GM23338 (cell line): ENCODE measurements at regions not wholly inside any gene's neighbourhood (a gene's known extent, or its start where the extent isn't known, plus 50 kb on each side); places are given as distances from the start of the nearest gene placed in this dataset.

Experiments used
- ATAC-seq: fragments of 200-7000 bp; cut with Tn5 transposase; 3 replicates; pipeline ENCODE4 v1.9.1; 2020
- DNase-seq: peaks from one replicate; pipeline ENCODE4 v3.0.0-alpha.2; 2015; ENCODE audit warnings: low spot score
- H2AFZ ChIP-seq: fragments of 200-600 bp; sonication (generic); 2 replicates; pipeline ENCODE4 v1.8.0; 2016; ENCODE audit warnings: antibody characterized with exemption, mild to moderate bottlenecking, moderate library complexity
- H3F3A ChIP-seq: fragments of 200-600 bp; sonication (generic); replicated peaks from 2 replicates; pipeline ENCODE4 v1.8.0; 2017; ENCODE audit warnings: antibody characterized with exemption, mixed run types, low read depth
- H3K27ac ChIP-seq: fragments of 200-600 bp; sonication (generic); 2 replicates; pipeline ENCODE4 v1.6.1; 2016; ENCODE audit warnings: low read depth
- H3K27me3 ChIP-seq: fragments of 200-600 bp; sonication (generic); 2 replicates; pipeline ENCODE4 v1.8.0; 2016; ENCODE audit warnings: mild to moderate bottlenecking, mixed run types, moderate library complexity; ENCODE audit not compliant: insufficient read depth
- H3K36me3 ChIP-seq: fragments of 200-600 bp; sonication (generic); 2 replicates; pipeline ENCODE4 v1.8.0; 2016; ENCODE audit warnings: mild to moderate bottlenecking; ENCODE audit not compliant: insufficient read depth
- H3K4me1 ChIP-seq: fragments of 200-600 bp; sonication (generic); 2 replicates; pipeline ENCODE4 v1.8.0; 2016; ENCODE audit warnings: mild to moderate bottlenecking, moderate library complexity; ENCODE audit not compliant: insufficient read depth
- H3K4me2 ChIP-seq: fragments of 200-600 bp; sonication (generic); 2 replicates; pipeline ENCODE4 v1.7.1; 2017; ENCODE audit warnings: mixed run types
- H3K4me3 ChIP-seq: fragments of 200-600 bp; sonication (generic); 2 replicates; pipeline ENCODE4 v1.6.1; 2016; ENCODE audit warnings: mixed run types
- H3K79me2 ChIP-seq: fragments of 200-600 bp; sonication (generic); replicated peaks from 2 replicates; pipeline ENCODE4 v1.8.0; 2017; ENCODE audit warnings: mild to moderate bottlenecking; ENCODE audit not compliant: insufficient read depth
- H3K9me2 ChIP-seq: fragments of 200-600 bp; sonication (generic); 2 replicates; pipeline ENCODE4 v1.8.0; 2017; ENCODE audit not compliant: insufficient read depth
- H4K20me1 ChIP-seq: fragments of 200-600 bp; sonication (generic); replicated peaks from 2 replicates; pipeline ENCODE4 v1.8.0; 2017; ENCODE audit warnings: mild to moderate bottlenecking; ENCODE audit not compliant: insufficient read depth
- H3K27ac Mint-ChIP-seq: 2 replicates; pipeline ENCODE4 v1.8.0; 2020; ENCODE audit warnings: inconsistent platforms, mild to moderate bottlenecking, moderate library complexity, mixed read lengths
- H3K27me3 Mint-ChIP-seq: 3 replicates; pipeline ENCODE4 v1.8.0; 2022; ENCODE audit warnings: low read depth, mild to moderate bottlenecking, moderate library complexity, mixed read lengths, inconsistent platforms; ENCODE audit not compliant: insufficient read depth, poor library complexity
- H3K36me3 Mint-ChIP-seq: 3 replicates; pipeline ENCODE4 v1.8.0; 2021; ENCODE audit warnings: low read depth, mild to moderate bottlenecking, inconsistent platforms, moderate library complexity, mixed read lengths
- H3K4me1 Mint-ChIP-seq: 3 replicates; pipeline ENCODE4 v1.8.0; 2020; ENCODE audit warnings: mild to moderate bottlenecking, inconsistent platforms, mixed read lengths
- H3K4me3 Mint-ChIP-seq: 3 replicates; pipeline ENCODE4 v1.8.0; 2021; ENCODE audit warnings: moderate library complexity, mild to moderate bottlenecking, inconsistent platforms, mixed read lengths
- H3K9me3 Mint-ChIP-seq: 3 replicates; pipeline ENCODE4 v1.8.0; 2020; ENCODE audit warnings: moderate library complexity, mild to moderate bottlenecking, inconsistent platforms, mixed read lengths
- CREB1 ChIP-seq: fragments of 250-450 bp; sonication (Bioruptor Pico); IDR thresholded peaks from 2 replicates; pipeline ENCODE4 v1.5.0; 2020; ENCODE audit warnings: low read depth, mild to moderate bottlenecking, moderate library complexity
- ETS1 ChIP-seq: IDR thresholded peaks from 2 replicates; pipeline ENCODE4 v1.6.1; 2016; ENCODE audit warnings: antibody characterized with exemption
- JUNB ChIP-seq: IDR thresholded peaks from one replicate; pipeline ENCODE4 v1.6.1; 2016; ENCODE audit warnings: antibody characterized with exemption; ENCODE audit not compliant: unreplicated experiment
- NANOG ChIP-seq: IDR thresholded peaks from 2 replicates; pipeline ENCODE4 v1.6.1; 2016; ENCODE audit warnings: antibody characterized with exemption, borderline replicate concordance
- REST ChIP-seq: IDR thresholded peaks from one replicate; pipeline ENCODE4 v1.6.1; 2018; ENCODE audit warnings: antibody characterized with exemption; ENCODE audit not compliant: unreplicated experiment
- STAT1 ChIP-seq: IDR thresholded peaks from one replicate; pipeline ENCODE4 v1.6.1; 2016; ENCODE audit warnings: antibody characterized with exemption; ENCODE audit not compliant: unreplicated experiment
- ZNF331 ChIP-seq: fragments of 250-450 bp; sonication (Bioruptor Pico); IDR thresholded peaks from 2 replicates; pipeline ENCODE4 v1.5.0; 2020; ENCODE audit warnings: low read depth, mild to moderate bottlenecking, moderate library complexity
- TF ChIP-seq, protein P1 (sequence below), 2 experiments: fragments of 200-600 bp in 1 of 2; sonication (generic) in 1 of 2; conservative IDR thresholded peaks; 2 replicates each; pipeline versions ENCODE4 v1.5.1 to v1.6.1; 2016 to 2017; ENCODE audit warnings: antibody characterized with exemption in 2 of 2, low read depth in 2 of 2, mild to moderate bottlenecking in 2 of 2, moderate library complexity in 1 of 2

- Mint-ChIP-seq H3K27me3 (peaks cover 2% of the 10 kb centered on the region), H3K36me3 (no peaks in the 10 kb centered on the region), H3K4me1 (no peaks in the 10 kb centered on the region), H3K4me3 (no peak overlapping the region), H3K27ac (no peak overlapping the region), H3K9me3 (no peaks in the 10 kb centered on the region)
- H4K20me1 ChIP-seq, result no peaks in the 10 kb centered on the region
- no peaks in the 10 kb centered on the region for H3K79me2 ChIP-seq
- H3K4me1 ChIP-seq, result no peaks in the 10 kb centered on the region
- ATAC-seq, result no peak
- H2AFZ ChIP-seq, result no peak overlapping the region
- no peak overlapping the region for H3K4me2 ChIP-seq
- no peaks in the 10 kb centered on the region for H3F3A ChIP-seq
- H3K36me3 ChIP-seq, result no peaks in the 10 kb centered on the region
- TF ChIP-seq CREB1 (CRISPR knock-in tag) (no peak), ZNF331 (CRISPR knock-in tag) (no peak), STAT1 (no peak)
- TF ChIP-seq, protein P1, sequence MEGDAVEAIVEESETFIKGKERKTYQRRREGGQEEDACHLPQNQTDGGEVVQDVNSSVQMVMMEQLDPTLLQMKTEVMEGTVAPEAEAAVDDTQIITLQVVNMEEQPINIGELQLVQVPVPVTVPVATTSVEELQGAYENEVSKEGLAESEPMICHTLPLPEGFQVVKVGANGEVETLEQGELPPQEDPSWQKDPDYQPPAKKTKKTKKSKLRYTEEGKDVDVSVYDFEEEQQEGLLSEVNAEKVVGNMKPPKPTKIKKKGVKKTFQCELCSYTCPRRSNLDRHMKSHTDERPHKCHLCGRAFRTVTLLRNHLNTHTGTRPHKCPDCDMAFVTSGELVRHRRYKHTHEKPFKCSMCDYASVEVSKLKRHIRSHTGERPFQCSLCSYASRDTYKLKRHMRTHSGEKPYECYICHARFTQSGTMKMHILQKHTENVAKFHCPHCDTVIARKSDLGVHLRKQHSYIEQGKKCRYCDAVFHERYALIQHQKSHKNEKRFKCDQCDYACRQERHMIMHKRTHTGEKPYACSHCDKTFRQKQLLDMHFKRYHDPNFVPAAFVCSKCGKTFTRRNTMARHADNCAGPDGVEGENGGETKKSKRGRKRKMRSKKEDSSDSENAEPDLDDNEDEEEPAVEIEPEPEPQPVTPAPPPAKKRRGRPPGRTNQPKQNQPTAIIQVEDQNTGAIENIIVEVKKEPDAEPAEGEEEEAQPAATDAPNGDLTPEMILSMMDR (conservative IDR thresholded peaks at IDR 0.05; ENCODE audit: low read depth in 2 of 2), result no peak
- H3K9me2 ChIP-seq, result no peaks in the 10 kb centered on the region
- H3K4me3 ChIP-seq, result no peak overlapping the region
- H3K27me3 ChIP-seq, result no peaks in the 10 kb centered on the region
- no peak for DNase-seq
- no peak overlapping the region for H3K27ac ChIP-seq
Observed at GRCh38 chrX:121298499-121298898, 251.1 kb downstream of the GLUD2 start.

- Histone ChIP-seq H3K4me3 (no peak overlapping the region), H4K20me1 (no peaks in the 10 kb centered on the region), H3F3A (no peaks in the 10 kb centered on the region), H3K4me1 (no peaks in the 10 kb centered on the region), H3K27ac (no peak overlapping the region), H3K27me3 (no peaks in the 10 kb centered on the region), H3K4me2 (no peak overlapping the region), H3K36me3 (no peaks in the 10 kb centered on the region), H2AFZ (no peak overlapping the region), H3K79me2 (no peaks in the 10 kb centered on the region), H3K9me2 (no peaks in the 10 kb centered on the region)
- Mint-ChIP-seq H3K4me1 (no peaks in the 10 kb centered on the region), H3K9me3 (no peaks in the 10 kb centered on the region), H3K27ac (no peak overlapping the region), H3K4me3 (no peak overlapping the region), H3K27me3 (no peaks in the 10 kb centered on the region), H3K36me3 (no peaks in the 10 kb centered on the region)
- no peak for ATAC-seq
- TF ChIP-seq ZNF331 (CRISPR knock-in tag), result no peak
- DNase-seq, result no peak
Observed at GRCh38 chrX:121301356-121301755, 253.9 kb downstream of the GLUD2 start.

DNA sequence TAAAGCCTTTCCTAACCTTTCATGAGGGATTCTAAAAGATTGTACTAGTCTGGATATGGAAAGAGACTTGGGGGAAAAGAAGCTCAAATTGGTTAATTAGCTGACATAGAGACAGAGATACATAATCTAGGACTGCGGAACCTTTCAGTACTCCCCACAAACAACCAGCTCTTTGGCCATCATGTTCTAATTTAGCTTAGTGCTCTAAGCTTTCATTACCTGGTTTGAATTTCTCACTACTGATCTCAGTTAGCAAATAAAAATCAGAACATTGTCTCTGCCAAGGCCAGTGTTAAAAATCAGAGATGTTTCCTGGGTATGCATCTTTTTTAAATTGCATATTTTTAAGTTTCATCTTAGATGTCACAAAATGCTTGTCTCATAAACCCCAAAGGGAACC, 254.4 kb downstream of the GLUD2 start:
- no peaks in the 10 kb centered on the region for H3K27me3 Mint-ChIP-seq
- no peak overlapping the region for H3K4me3 ChIP-seq
- H3K4me3 Mint-ChIP-seq, result no peak overlapping the region
- no peaks in the 10 kb centered on the region for H3K9me3 Mint-ChIP-seq
- no peaks in the 10 kb centered on the region for H3K4me1 ChIP-seq
- H4K20me1 ChIP-seq, result no peaks in the 10 kb centered on the region
- H3K4me2 ChIP-seq, result no peak overlapping the region
- TF ChIP-seq CREB1 (CRISPR knock-in tag) (no peak), NANOG (no peak), ETS1 (no peak), JUNB (no peak), REST (no peak), ZNF331 (CRISPR knock-in tag) (no peak)
- TF ChIP-seq, protein P1 (conservative IDR thresholded peaks at IDR 0.05; ENCODE audit: low read depth in 2 of 2), result no peak
- no peaks in the 10 kb centered on the region for H3K36me3 Mint-ChIP-seq
- ATAC-seq (no peak), DNase-seq (no peak)
- no peaks in the 10 kb centered on the region for H3F3A ChIP-seq
- no peaks in the 10 kb centered on the region for H3K9me2 ChIP-seq
- H3K27ac ChIP-seq, result no peak overlapping the region
- no peaks in the 10 kb centered on the region for H3K79me2 ChIP-seq
- H3K4me1 Mint-ChIP-seq, result no peaks in the 10 kb centered on the region
- H2AFZ ChIP-seq, result no peak overlapping the region
- no peaks in the 10 kb centered on the region for H3K36me3 ChIP-seq
- no peak overlapping the region for H3K27ac Mint-ChIP-seq
- H3K27me3 ChIP-seq, result no peaks in the 10 kb centered on the region
